H1 (cell line): ENCODE measurements at regions not wholly inside any gene's neighbourhood (a gene's known extent, or its start where the extent isn't known, plus 50 kb on each side); places are given as distances from the start of the nearest gene placed in this dataset.

Experiments
- CTCF ChIA-PET: fragments of 300-600 bp; sonication (Branson Sonifier 250); formaldehyde crosslinking; loops from one replicate; lab custom pipeline; 2021; ENCODE audit not compliant: partially characterized antibody; lab: Charles Lee
- POLR2A ChIA-PET: fragments of 300-600 bp; sonication (Branson Sonifier 250); formaldehyde crosslinking; loops from one replicate; lab custom pipeline; 2021; ENCODE audit warnings: inconsistent platforms; ENCODE audit not compliant: partially characterized antibody; lab: Charles Lee
- DNase-seq, 2 experiments: peaks; one replicate each; pipeline versions ENCODE4 v3.0.0 to v3.0.0-alpha.2; 2010 to 2022; ENCODE audit warnings: low spot score in 2 of 2, low read depth in 1 of 2, mixed read lengths in 1 of 2
- FAIRE-seq: peaks from 2 replicates; lab custom pipeline; 2011; peaks lifted over from hg19 to GRCh38; lab: Jason Lieb, UNC
- H2AFZ ChIP-seq: 2 replicates; pipeline ENCODE4 v1.8.1; 2012; ENCODE audit warnings: low read length, inconsistent platforms
- H2AK5ac ChIP-seq: 2 replicates; pipeline ENCODE4 v1.6.1; 2013; ENCODE audit warnings: low read depth, low read length
- H2BK120ac ChIP-seq: replicated peaks from 2 replicates; pipeline ENCODE3; 2013; ENCODE audit warnings: low read depth, low read length, inconsistent platforms
- H2BK12ac ChIP-seq: 2 replicates; pipeline ENCODE4 v1.6.1; 2013; ENCODE audit warnings: low read depth, low read length
- H2BK15ac ChIP-seq: 2 replicates; pipeline ENCODE4 v1.6.1; 2013; ENCODE audit warnings: low read length
- H2BK20ac ChIP-seq: 2 replicates; pipeline ENCODE4 v1.6.1; 2013; ENCODE audit warnings: low read length
- H2BK5ac ChIP-seq: 2 replicates; pipeline ENCODE4 v1.6.1; 2013; ENCODE audit warnings: low read depth, low read length
- H3K14ac ChIP-seq: 2 replicates; pipeline ENCODE4 v1.6.1; 2013; ENCODE audit warnings: inconsistent platforms; ENCODE audit not compliant: insufficient read length
- H3K18ac ChIP-seq: 2 replicates; pipeline ENCODE4 v1.6.1; 2013; ENCODE audit warnings: low read length; ENCODE audit errors: extremely low read depth
- H3K23ac ChIP-seq: 2 replicates; pipeline ENCODE4 v1.6.1; 2013; ENCODE audit warnings: inconsistent platforms; ENCODE audit not compliant: insufficient read length
- H3K23me2 ChIP-seq: 2 replicates; pipeline ENCODE4 v1.6.1; 2013; ENCODE audit warnings: low read depth, low read length
- H3K27ac ChIP-seq: 2 replicates; pipeline ENCODE4 v1.6.1; 2011; ENCODE audit warnings: low read depth, low read length, inconsistent platforms
- H3K27me3 ChIP-seq, 4 experiments: replicated peaks in 1 of 4; 1 replicate in 1 of 4; 2 replicates in 3 of 4; pipeline versions ENCODE4 v1.6.1 to v1.8.1; 2011 to 2013; ENCODE audit warnings: low read length in 3 of 4, mild to moderate bottlenecking in 3 of 4, inconsistent platforms in 2 of 4, mixed read lengths in 2 of 4, moderate library complexity in 1 of 4; ENCODE audit not compliant: control insufficient read depth in 3 of 4, insufficient read depth in 3 of 4; ENCODE audit errors: extremely low read depth in 1 of 4
- H3K36me3 ChIP-seq, 4 experiments: 2 replicates each; pipeline versions ENCODE4 v1.6.1 to v1.8.1; 2011 to 2013; ENCODE audit warnings: mild to moderate bottlenecking in 4 of 4, low read length in 3 of 4, moderate library complexity in 2 of 4, control low read depth in 1 of 4, inconsistent platforms in 1 of 4; ENCODE audit not compliant: insufficient read depth in 4 of 4, control insufficient read depth in 2 of 4
- H3K4ac ChIP-seq: replicated peaks from 2 replicates; pipeline ENCODE3; 2013; ENCODE audit warnings: low read length, low read depth, mixed read lengths, inconsistent platforms; ENCODE audit not compliant: insufficient read length
- H3K4me1 ChIP-seq, 4 experiments: replicated peaks in 1 of 4; 1 replicate in 1 of 4; 2 replicates in 3 of 4; pipeline versions ENCODE4 v1.6.1 to v1.8.1; 2011 to 2013; ENCODE audit warnings: low read length in 3 of 4, inconsistent platforms in 2 of 4, mixed read lengths in 1 of 4; ENCODE audit not compliant: insufficient read depth in 4 of 4, control insufficient read depth in 3 of 4
- H3K4me2 ChIP-seq, 2 experiments: 2 replicates each; pipeline versions ENCODE4 v1.6.1 to v1.8.1; 2011 to 2013; ENCODE audit warnings: low read depth in 2 of 2, low read length in 2 of 2, control low read depth in 1 of 2, inconsistent platforms in 1 of 2, mild to moderate bottlenecking in 1 of 2; ENCODE audit not compliant: insufficient read depth in 1 of 2
- H3K4me3 ChIP-seq, 4 experiments: fragments of 200-600, 300-600 bp in 1 of 4; sonication (generic), shearing (Covaris generic), sonication (Bioruptor Twin) in 1 of 4; 2 replicates each; pipeline versions ENCODE4 v1.5.1 to v1.8.1; 2011 to 2016; ENCODE audit warnings: low read length in 4 of 4, low read depth in 3 of 4, control low read depth in 2 of 4, inconsistent platforms in 2 of 4, mild to moderate bottlenecking in 2 of 4, mixed read lengths in 1 of 4, moderate library complexity in 1 of 4; ENCODE audit not compliant: insufficient read depth in 2 of 4; ENCODE audit errors: extremely low read depth in 1 of 4
- H3K56ac ChIP-seq: replicated peaks from 2 replicates; pipeline ENCODE3; 2013; ENCODE audit warnings: low read depth, mild to moderate bottlenecking, mixed read lengths, low read length, inconsistent platforms; ENCODE audit not compliant: insufficient read length
- H3K79me1 ChIP-seq: 2 replicates; pipeline ENCODE4 v1.6.1; 2013; ENCODE audit warnings: low read depth, low read length, control low read depth
- H3K79me2 ChIP-seq, 2 experiments: 2 replicates each; pipeline versions ENCODE4 v1.6.1 to v1.8.1; 2012 to 2013; ENCODE audit warnings: low read length in 2 of 2, mild to moderate bottlenecking in 2 of 2, inconsistent platforms in 1 of 2; ENCODE audit not compliant: insufficient read depth in 2 of 2, control insufficient read depth in 1 of 2
- H3K9ac ChIP-seq, 4 experiments: replicated peaks in 1 of 4; 1 replicate in 1 of 4; 2 replicates in 3 of 4; pipeline versions ENCODE4 v1.6.1 to v1.8.1; 2011 to 2013; ENCODE audit warnings: low read depth in 3 of 4, low read length in 3 of 4, control low read depth in 2 of 4, mild to moderate bottlenecking in 2 of 4, moderate library complexity in 2 of 4, inconsistent platforms in 1 of 4; ENCODE audit errors: extremely low read depth in 1 of 4
- H3K9me3 ChIP-seq, 2 experiments: 2 replicates each; pipeline versions ENCODE4 v1.6.1 to v1.8.1; 2012 to 2013; ENCODE audit warnings: mild to moderate bottlenecking in 2 of 2, moderate library complexity in 2 of 2, control low read depth in 1 of 2, inconsistent platforms in 1 of 2, low read depth in 1 of 2, low read length in 1 of 2, mixed read lengths in 1 of 2; ENCODE audit not compliant: insufficient read depth in 2 of 2
- H4K20me1 ChIP-seq, 2 experiments: replicated peaks in 1 of 2; 2 replicates each; pipeline versions ENCODE3 to v1.8.1; 2011 to 2013; ENCODE audit warnings: inconsistent platforms in 2 of 2, low read length in 2 of 2, mild to moderate bottlenecking in 1 of 2; ENCODE audit not compliant: insufficient read depth in 2 of 2, control insufficient read depth in 1 of 2
- H4K5ac ChIP-seq: 2 replicates; pipeline ENCODE4 v1.6.1; 2013; ENCODE audit warnings: low read length, low read depth, mixed read lengths, inconsistent platforms; ENCODE audit not compliant: insufficient read length
- H4K8ac ChIP-seq: 2 replicates; pipeline ENCODE4 v1.8.0; 2013; ENCODE audit warnings: mild to moderate bottlenecking, moderate library complexity, low read length, inconsistent platforms; ENCODE audit not compliant: insufficient read depth; ENCODE audit errors: extremely low read depth
- H4K91ac ChIP-seq: replicated peaks from 2 replicates; pipeline ENCODE3; 2013; ENCODE audit warnings: low read length, mixed read lengths, inconsistent platforms; ENCODE audit not compliant: insufficient read length
- ASH2L ChIP-seq: fragments of 200-600, 300-600 bp; sonication (generic); IDR thresholded peaks from one replicate; pipeline ENCODE4 v1.7.1; 2017; ENCODE audit warnings: low read length
- CEBPB ChIP-seq: IDR thresholded peaks from 2 replicates; pipeline ENCODE4 v1.6.1; 2012; ENCODE audit warnings: low read depth, low read length
- CREB1 ChIP-seq: IDR thresholded peaks from 2 replicates; pipeline ENCODE4 v1.6.1; 2012; ENCODE audit warnings: inconsistent platforms
- FOSL1 ChIP-seq: IDR thresholded peaks from 2 replicates; pipeline ENCODE4 v1.6.1; 2011; ENCODE audit warnings: mild to moderate bottlenecking, low read depth, low read length, moderate library complexity; ENCODE audit not compliant: insufficient read depth
- KDM1A ChIP-seq: fragments of 200-600, 300-600 bp; sonication (generic); IDR thresholded peaks from 2 replicates; pipeline ENCODE4 v1.7.1; 2016; ENCODE audit warnings: mild to moderate bottlenecking, low read length, borderline replicate concordance
- POLR2A ChIP-seq, 2 experiments: IDR thresholded peaks; 1 replicate in 1 of 2; 2 replicates in 1 of 2; pipeline ENCODE4 v1.6.1; 2011; ENCODE audit warnings: low read depth in 2 of 2, low read length in 2 of 2, mild to moderate bottlenecking in 2 of 2; ENCODE audit errors: control extremely low read depth in 1 of 2
- RAD21 ChIP-seq, 2 experiments: IDR thresholded peaks in 1 of 2; conservative IDR thresholded peaks in 1 of 2; 2 replicates each; pipeline ENCODE4 v1.6.1; 2011; ENCODE audit warnings: low read depth in 2 of 2, low read length in 2 of 2, improper control_type of control experiment in 1 of 2, inconsistent platforms in 1 of 2, mild to moderate bottlenecking in 1 of 2, moderate library complexity in 1 of 2
- RBBP5 ChIP-seq: IDR thresholded peaks from 2 replicates; pipeline ENCODE4 v1.7.1; 2012; ENCODE audit warnings: low read depth, mild to moderate bottlenecking, inconsistent platforms, low read length, moderate library complexity, borderline replicate concordance
- SIRT6 ChIP-seq: IDR thresholded peaks from one replicate; pipeline ENCODE4 v1.7.1; 2012; ENCODE audit warnings: low read length, inconsistent platforms
- SP2 ChIP-seq: IDR thresholded peaks from 2 replicates; pipeline ENCODE4 v1.6.1; 2012; ENCODE audit warnings: mild to moderate bottlenecking, low read length, inconsistent platforms
- TAF1 ChIP-seq: IDR thresholded peaks from 2 replicates; pipeline ENCODE4 v1.6.1; 2011; ENCODE audit warnings: mild to moderate bottlenecking, low read depth, low read length
- ZNF274 ChIP-seq: IDR thresholded peaks from 2 replicates; pipeline ENCODE4 v1.7.0; 2012; ENCODE audit warnings: low read length, borderline replicate concordance; ENCODE audit errors: extremely low read depth

- Histone ChIP-seq H3K56ac (no peak overlapping the region), H2AK5ac (no peak overlapping the region), H4K91ac (no peak overlapping the region), H3K27me3 (no peaks in the 10 kb centered on the region), H3K27ac (no peak overlapping the region), H2BK120ac (no peak overlapping the region), H4K20me1 (no peaks in the 10 kb centered on the region), H3K23ac (no peak overlapping the region), H4K5ac (no peak overlapping the region), H2BK12ac (no peak overlapping the region), H3K18ac (no peak overlapping the region), H3K4me1 (no peaks in the 10 kb centered on the region), H3K79me2 (no peaks in the 10 kb centered on the region), H2BK20ac (no peak overlapping the region), H3K23me2 (no peaks in the 10 kb centered on the region), H3K79me1 (no peaks in the 10 kb centered on the region), H2BK15ac (no peak overlapping the region), H3K9ac (no peak overlapping the region), H3K9me3 (no peaks in the 10 kb centered on the region)
- DNase-seq, result no peak
- POLR2A ChIA-PET, result no interaction called here
- FAIRE-seq, result no peak
- CTCF ChIA-PET, result no interaction called here
- no peak for TF ChIP-seq KDM1A
- no peak for TF ChIP-seq ASH2L
- no peak for TF ChIP-seq CREB1
- TF ChIP-seq POLR2A (IDR thresholded peaks at IDR 0.05; ENCODE audit: control extremely low read depth in 1 of 2, low read depth in 2 of 2, low read length in 2 of 2), result no peak
- TF ChIP-seq RAD21 (IDR thresholded peaks at IDR 0.05 in 1 of 2, conservative IDR thresholded peaks at IDR 0.05 in 1 of 2; ENCODE audit: low read depth in 2 of 2, low read length in 2 of 2), result no peak
- no peak for TF ChIP-seq SP2
- TF ChIP-seq FOSL1, result no peak
- TF ChIP-seq CEBPB, result no peak
- no peak for TF ChIP-seq SIRT6
- TF ChIP-seq ZNF274, result no peak
- TF ChIP-seq RBBP5, result no peak
- TF ChIP-seq TAF1, result no peak
- TF ChIP-seq, all 59 proteins: peak for 0
- no peak overlapping the region for H3K14ac ChIP-seq
- H3K4ac ChIP-seq, result no peak overlapping the region
- no peaks in the 10 kb centered on the region for H3K36me3 ChIP-seq
- H2BK5ac ChIP-seq, result no peak overlapping the region
- H4K8ac ChIP-seq, result no peak overlapping the region
- H3K4me3 ChIP-seq, result no peak overlapping the region
- no peak overlapping the region for H2AFZ ChIP-seq
- H3K4me2 ChIP-seq, result no peak overlapping the region
These were observed 334.0 kb upstream of the PRICKLE1 start for GRCh38 chr12:42923583-42923982.
